COLO829 (cell line): ENCODE measurements at regions not wholly inside any gene's neighbourhood (a gene's known extent, or its start where the extent isn't known, plus 50 kb on each side); places are given as distances from the start of the nearest gene placed in this dataset.
"Not testable (repeated sequence)": the region's sequence is repeated elsewhere in the genome, so short reads cannot be mapped to it uniquely, and the experiment has no call there.

Experiments used
- DNase-seq: peaks from one replicate; pipeline ENCODE4 v3.0.0; 2012; ENCODE audit warnings: low spot score

GRCh38 chr12:4156317-4156716 is 117.2 kb upstream of the CCND2 start:
- DNase-seq: no peak

GRCh38 chr12:4154672-4155225 is 118.8 kb upstream of the CCND2 start:
- DNase-seq: no peak

- DNase-seq: no peak
These were observed 120.1 kb upstream of the CCND2 start for GRCh38 chr12:4153343-4153892.

GRCh38 chr12:4152145-4152795 is 121.3 kb upstream of the CCND2 start:
- DNase-seq: no peak

- DNase-seq: no peak
These were observed 122.0 kb upstream of the CCND2 start for GRCh38 chr12:4151362-4152121.

- not testable (repeated sequence) for DNase-seq
These were observed 123.2 kb upstream of the CCND2 start for GRCh38 chr12:4150355-4150754.

GRCh38 chr12:4148418-4149056 is 125.0 kb upstream of the CCND2 start:
- DNase-seq: no peak

- no peak for DNase-seq
These were observed 126.5 kb upstream of the CCND2 start for GRCh38 chr12:4147031-4147481.

GRCh38 chr12:4145990-4146859 is 127.3 kb upstream of the CCND2 start:
- DNase-seq: no peak

- no peak for DNase-seq
These were observed 128.9 kb upstream of the CCND2 start for GRCh38 chr12:4144676-4145075.

GRCh38 chr12:4143896-4144295 is 129.7 kb upstream of the CCND2 start:
- no peak for DNase-seq

GRCh38 chr12:4141348-4142270 is 132.0 kb upstream of the CCND2 start:
- DNase-seq: no peak

- DNase-seq: no peak
These were observed 132.8 kb upstream of the CCND2 start for GRCh38 chr12:4140581-4141301.

- no peak for DNase-seq
These were observed 134.4 kb upstream of the CCND2 start for GRCh38 chr12:4139191-4139590.

- DNase-seq: not testable (repeated sequence)
These were observed 135.0 kb upstream of the CCND2 start for GRCh38 chr12:4138532-4138931.

GRCh38 chr12:4138051-4138450 is 135.5 kb upstream of the CCND2 start:
- no peak for DNase-seq

- no peak for DNase-seq
These were observed 136.1 kb upstream of the CCND2 start for GRCh38 chr12:4137441-4137840.

GRCh38 chr12:4137015-4137414 is 136.5 kb upstream of the CCND2 start:
- DNase-seq: no peak

GRCh38 chr12:4135919-4136605 is 137.5 kb upstream of the CCND2 start:
- DNase-seq: peak; percentile 6
